RPMI8226 (cell line): ENCODE measurements at regions not wholly inside any gene's neighbourhood (a gene's known extent, or its start where the extent isn't known, plus 50 kb on each side); places are given as distances from the start of the nearest gene placed in this dataset.
A peak's percentile ranks its signal among the peaks of the same experiment; 100 is the strongest.

Source experiments
- DNase-seq: peaks from one replicate; pipeline ENCODE4 v3.0.0-alpha.2; 2015

DNA sequence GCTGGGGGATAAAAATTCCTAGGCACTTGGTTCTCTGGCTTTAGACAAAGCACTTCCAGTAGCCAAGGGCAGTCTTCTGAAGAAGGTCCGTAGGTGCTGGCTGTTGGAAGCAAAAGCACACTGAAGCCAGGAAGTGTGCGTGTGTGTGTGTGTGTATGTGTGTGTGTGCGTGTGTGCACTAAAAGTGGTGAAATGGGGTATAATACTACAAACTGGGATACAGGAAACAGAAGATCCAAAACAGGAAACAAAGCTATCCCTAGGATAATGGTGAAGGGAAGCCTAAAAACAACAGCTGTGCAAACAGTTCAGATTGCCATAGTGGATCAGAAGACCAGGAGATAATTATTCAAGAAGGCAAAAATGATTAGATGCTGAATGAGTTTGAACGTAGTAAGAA, 103.4 kb downstream of the IL20RB start:
- no peak for DNase-seq

DNA sequence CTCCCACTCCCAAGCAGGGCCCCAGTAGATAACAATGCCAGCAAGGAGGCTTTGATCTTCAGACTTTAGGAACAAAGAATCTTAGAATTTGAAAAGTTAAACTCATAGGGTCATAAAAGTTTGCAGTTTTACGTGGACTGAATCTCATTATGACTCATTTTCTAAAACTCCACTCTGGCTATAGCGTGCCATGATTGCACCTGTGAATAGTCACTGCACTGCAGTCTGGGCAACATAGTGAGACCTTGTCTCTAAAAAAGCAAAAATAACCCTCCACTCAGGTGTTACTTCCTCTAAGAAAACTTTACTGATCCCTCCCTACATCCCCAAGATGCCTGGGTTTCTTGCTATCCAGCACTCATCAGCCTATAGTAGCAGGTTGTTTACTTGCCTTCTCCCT, 104.5 kb downstream of the IL20RB start:
- DNase-seq, result no peak

DNA sequence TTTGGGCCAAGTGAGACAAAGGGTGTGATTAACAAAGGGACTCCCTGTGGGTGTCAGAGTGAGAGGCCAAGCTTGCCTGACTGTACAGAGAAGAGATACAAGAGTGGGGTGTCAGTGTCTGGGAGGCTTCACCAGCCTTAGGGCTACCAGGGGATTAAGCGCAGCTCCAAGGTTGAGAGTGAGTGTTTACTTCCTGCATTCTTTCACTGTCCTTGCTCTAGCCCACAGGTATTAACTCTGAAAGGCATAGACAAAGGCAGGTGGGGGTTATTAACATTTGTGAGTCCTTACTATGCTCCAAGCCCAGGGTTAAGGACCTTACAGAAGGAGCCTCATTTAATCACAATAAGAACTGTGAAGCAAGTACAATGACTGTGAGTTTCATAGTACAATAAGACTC, 107.6 kb downstream of the IL20RB start:
- no peak for DNase-seq

DNA sequence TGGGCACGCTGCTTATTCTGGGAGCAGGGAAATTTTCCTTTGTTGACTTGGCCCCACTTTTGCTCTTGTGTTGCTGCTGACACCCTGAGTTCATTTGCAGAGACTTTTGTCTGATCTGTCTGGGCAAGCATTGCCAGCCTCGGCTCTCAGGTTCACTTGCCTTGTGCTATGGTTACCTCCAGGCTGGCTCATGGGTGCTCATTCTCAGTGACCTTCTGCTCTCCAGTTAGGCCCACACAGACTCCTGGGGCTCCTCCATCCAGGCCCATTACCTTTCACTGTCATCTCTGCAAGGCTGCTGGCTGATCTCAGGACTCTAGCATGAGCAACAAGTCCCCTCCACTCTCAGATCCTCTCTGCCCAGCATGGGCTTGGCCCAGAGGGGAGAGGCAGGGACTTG, 108.3 kb downstream of the IL20RB start:
- no peak for DNase-seq

DNA sequence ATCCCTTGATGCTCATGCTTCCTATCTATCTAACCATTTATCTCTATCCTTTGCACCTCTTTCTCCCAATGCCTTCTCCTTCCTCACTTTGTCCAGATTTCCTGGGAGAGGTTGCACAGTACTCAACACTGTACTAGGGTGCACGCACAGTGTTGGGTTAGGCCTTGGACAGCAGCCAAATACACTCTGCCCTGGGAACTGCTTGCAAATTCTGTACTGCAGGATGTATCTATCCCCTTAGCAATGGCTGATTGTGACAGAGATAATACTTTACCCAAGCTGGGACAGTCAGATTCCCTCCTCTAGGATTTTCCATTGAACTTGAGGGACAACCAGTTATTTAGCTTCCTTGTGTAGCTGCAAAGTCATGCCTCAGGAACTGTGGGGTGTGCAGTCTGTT, 113.3 kb downstream of the IL20RB start:
- DNase-seq, result no peak

DNA sequence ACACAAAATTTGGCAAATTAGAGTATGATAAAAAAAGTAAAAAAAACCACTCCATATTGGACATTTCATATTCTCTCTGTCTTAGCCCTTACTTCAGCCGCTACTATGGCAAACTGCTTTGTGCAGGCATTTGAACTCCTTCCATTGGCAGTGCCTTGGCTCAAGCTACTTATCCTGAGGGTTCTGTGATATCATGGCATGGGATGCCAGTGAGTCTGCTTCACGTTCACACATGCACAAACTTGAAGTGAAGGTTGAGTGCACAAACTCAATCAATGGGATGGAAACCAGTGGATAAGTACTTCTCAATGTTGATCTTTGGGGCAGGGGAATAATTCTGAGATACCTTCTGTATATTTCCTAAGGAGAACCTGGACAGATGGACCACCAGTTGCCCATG, 117.2 kb downstream of the IL20RB start:
- DNase-seq, result no peak

DNA sequence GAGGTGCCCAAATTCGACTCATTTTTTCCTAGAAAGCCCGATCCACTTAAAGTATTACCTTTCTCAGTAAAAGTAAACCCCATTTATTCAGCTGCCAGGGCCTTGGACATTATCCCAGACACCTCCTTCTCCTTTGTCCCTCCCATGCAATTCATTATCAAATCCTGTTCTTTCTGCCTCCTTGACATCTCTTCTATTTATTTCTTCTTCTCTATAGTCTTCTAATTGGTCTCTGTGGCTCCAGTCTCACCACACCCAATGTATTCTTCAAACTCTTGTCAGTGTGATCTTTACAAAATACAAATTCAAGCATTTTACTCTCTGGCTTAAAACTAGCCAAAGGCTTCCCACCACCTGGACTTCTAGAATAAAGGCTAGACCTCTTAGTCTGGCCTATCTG, 120.3 kb downstream of the IL20RB start:
- no peak for DNase-seq

DNA sequence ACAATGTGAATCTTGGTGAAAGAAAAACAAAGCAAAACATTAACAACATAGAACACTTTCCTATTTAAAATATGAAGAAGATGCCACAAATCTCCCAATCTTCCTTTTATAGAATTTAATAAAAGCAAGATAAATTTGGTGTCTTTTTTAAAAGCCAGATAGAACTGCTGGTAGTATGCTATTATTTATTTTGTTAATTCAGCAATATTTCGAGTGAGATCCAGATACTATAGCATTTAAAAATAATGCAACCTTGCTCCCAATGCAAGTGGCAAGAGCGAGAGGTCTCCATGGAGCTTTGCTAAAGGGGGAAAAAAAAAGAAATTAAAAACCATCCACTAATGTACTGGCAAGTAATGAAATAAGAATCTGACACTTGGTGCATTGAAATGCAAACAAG, 121.8 kb downstream of the IL20RB start:
- no peak for DNase-seq

DNA sequence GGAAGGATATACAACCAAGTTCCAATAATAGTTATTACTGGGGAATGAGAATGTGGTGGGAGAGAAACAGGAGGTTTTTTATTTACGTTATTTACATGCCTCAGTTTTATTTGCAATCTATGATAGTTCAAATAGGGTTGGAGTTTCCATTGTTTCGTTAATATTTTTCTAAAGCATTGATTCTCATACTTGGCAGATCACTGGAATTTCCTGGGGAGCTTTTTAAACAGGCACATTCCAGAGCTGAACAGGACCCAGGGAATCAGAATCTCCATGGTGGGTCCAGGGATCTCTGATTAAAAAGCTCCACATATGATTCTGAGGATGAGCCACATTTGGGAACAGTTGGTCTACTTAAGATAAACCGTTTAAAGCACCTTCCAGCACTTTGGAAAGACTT, 123.9 kb downstream of the IL20RB start:
- DNase-seq, result no peak

DNA sequence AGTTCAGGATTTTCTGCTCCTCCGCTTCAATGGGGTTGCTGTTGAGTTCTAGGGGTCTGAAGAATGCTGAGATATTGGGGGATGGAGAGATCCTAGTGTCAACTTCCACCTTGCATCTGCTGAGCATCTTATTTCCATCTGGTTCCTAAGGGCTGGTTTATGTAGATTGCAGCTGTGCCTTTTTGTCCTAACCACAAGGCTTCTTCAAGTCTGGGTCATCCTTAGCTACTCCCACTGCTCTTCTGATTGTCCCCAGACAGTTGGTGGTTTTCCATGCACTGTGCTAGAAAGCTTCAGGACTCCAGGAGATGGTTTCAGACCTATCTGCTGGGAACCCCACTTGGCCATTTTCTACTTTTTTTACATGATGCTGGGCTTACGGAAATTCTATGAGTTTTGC, 125.0 kb downstream of the IL20RB start:
- no peak for DNase-seq

DNA sequence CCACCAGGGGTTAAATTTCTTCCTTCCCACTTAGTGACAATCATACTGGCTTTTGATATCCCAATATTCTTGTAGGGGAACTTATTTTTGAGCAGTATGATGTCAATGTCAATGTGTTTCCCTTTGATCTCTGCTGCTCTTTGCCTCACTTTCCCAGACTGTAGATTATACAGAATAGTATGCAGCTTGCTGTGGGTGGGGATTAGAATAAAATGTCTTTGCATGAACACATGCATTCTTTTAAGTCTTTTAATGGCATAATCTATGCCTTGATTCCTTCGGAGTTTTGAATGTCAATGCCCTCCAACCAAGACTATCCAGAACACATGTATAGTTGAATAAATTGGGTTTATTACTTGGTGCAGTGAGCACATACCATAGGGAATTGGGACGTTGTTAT, 125.5 kb downstream of the IL20RB start:
- DNase-seq, result no peak

DNA sequence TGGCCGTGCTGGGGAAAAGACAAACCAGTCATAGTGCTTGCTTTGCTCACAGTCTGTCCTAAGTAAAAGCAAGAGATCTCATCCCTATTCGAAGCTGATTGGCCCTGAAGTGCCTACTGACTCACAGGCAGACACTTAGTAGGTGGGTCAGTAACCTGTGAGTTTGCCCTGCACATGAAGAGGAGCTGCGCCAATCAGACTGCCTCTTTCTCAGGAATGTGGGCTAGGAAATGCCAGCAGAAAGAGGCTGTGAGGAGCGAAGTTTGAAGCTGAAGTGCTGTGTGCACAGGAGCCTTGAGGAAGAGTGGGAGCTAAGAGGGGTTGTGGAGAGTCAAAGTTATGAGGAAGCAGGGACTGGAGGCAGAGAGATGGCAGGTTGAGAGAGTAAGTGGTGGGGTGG, 126.8 kb downstream of the IL20RB start:
- no peak for DNase-seq

DNA sequence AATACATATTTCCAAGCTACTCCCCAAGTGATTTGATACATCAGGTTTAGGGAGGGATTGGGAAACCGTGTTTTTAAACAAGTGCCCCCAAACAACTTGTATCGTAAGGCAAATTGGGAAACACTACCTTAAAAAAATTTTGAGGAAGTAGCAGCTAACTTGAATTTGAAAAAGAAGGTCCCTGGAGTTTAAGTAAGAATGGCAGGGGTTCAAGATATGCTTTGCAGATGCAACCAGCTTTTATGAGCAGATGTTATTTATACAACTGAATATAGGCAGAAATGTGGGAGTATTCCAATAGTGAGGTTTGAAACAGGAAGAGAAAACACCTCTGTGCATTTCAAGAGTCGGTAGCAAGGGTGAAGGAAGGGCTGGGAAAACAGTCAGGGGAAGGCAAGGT, 139.6 kb downstream of the IL20RB start:
- no peak for DNase-seq

DNA sequence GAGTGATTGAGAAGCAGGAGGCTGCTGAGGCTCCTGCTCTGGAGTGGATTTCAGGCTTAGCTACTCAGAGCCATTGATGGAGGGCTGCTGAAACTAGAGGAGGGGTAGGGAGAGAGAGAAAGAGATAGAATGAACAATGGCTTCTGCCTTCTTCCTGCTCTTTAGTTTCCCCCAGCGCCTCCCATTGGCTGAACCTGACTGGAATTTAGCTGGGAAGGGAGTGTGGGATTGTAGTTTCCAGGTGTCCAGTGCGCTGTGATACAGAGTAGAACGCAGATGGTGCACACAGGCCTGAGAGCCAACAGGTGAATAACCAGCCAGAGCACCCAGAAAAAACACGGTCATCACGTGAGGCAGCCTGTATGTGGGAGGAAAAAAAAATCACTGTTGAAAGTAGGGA, 140.1 kb downstream of the IL20RB start:
- no peak for DNase-seq

DNA sequence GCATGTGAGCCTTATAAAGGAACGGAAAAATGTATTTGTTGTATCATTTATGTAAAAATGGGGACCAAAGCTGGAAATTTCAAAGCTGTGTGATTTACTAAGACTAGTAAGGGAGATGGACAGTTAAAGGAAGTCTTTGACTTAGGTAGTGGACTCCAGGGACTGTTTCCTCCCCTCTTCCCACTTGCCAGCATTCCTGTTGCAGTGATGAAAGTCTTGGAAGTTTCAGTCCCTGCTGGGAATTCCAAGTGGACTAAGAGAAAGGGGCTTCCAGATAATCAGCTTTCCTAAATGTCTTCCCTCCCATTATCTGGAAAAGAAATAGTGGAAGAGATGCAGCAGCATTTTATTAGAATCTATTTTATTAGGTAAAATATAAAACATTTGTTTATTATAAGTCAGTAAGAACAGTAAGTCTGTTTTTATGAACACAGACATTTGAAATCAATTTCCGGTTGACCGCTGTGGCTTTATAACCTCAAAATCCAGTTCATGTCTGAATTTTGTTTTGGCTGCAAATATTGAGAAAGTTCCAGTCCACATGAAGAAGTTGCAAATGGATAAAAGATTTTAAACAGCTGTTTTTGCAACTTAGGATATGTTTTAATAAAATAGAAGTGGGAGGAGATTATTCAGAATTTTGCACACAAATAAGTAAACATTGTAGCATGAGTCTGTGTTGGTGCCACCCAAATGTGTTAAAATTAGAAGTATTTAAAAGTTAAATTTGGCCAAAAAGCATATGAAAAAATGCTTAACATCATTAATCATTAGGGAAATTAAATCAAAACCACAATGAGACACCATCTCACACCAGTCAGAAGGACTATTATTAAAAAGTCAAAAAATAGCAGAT, 141.8 kb downstream of the IL20RB start:
- no peak for DNase-seq

DNA sequence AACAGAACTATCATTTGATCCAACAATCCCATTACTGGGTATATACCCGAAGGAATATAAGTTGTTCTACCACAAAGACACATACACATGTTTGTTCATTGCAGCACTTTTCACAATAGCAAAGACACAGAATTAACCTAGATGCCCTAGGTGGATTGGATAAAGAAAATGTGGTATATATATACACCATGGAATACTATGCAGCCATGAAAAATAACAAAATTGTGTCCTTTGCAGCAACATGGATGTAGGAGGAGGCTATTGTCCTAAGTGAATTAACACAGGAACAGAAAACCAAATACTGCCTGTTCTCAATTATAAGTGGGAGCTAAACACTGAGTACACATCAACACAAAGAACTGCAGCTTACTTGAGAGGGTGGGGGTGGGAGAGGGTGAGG, 142.5 kb downstream of the IL20RB start:
- no peak for DNase-seq

DNA sequence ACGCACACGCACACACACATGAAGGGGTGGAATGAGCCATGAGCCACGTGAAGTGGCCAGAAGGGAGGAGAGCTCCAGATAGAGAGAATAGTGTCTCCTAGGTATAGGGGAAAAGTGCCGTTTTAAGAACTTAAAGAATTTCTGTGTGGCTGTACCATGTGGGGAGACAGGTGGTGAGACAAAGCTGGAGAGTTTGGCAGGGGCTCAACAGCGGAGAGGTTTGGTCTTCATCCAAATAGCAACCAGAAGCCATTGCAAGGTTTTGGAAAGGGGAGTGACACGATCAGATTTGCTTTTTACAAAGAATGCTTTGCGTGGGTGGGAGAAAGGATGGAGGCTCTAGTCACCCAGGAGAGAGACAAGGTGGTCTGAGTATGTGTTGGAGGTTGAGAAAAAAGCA, 146.0 kb downstream of the IL20RB start:
- DNase-seq, result peak; percentile 15

DNA sequence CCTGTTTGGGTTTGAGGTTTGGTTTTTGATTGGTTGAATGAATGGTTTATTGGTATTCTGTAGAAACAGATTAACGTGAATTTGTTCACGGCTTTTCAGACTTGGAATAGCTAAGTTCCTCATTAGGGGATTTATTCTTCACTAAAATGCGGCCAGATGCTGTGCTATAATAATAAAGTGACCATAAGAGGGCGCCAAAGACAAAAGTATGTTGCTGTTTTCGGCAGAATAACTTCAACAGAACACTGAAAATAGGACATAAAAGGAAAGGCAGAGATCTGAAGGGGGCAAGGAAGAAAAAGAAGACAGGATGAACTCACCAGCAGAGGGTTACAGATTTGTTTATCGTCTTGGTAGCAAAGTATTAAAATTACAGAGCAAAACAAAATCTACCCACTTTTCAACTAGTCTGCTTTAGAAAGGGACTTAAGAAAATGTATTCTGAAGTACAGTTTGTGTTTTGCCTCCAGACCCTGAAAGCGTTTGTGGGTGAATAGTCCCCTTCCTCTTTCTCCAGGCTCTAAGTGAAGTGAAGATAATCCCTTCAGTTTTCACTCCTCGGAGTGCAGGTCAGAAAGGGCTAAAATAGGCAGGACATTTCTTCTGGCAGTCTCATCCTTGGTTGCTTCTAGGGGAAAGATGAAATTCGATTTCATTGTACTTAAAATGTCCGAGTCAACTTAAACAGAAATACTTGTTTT, 147.6 kb downstream of the IL20RB start:
- DNase-seq, result peak; percentile 79

DNA sequence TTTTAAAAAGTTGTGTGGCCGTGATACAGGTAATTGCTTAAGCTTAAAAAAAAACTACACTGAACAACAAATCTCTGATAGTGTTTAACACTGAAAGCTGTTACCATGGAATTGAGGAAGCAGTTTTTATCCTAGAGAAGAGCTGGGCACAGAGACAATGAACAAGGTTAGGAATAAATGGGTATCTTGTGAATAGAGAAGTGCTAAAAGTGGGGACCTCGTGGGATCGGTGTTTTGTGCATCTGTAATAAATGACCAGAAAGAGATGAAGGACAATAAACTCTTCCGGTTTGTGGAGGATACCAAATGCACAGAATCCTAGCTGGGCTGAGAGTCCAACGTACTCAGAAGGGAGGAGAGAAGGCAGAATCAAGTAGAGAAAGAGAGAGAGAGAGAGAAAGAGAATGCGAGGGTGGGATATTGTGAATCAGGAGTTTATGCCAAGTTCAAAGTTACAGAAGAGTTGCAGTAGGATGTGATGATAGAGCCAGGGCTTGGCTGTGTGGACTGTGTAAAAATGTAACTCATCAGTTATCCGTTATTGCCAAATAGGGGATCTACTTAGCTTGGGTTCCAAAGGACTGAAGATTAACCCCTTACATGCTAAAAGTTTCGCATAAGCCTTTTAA, 148.9 kb downstream of the IL20RB start:
- DNase-seq, result no peak

DNA sequence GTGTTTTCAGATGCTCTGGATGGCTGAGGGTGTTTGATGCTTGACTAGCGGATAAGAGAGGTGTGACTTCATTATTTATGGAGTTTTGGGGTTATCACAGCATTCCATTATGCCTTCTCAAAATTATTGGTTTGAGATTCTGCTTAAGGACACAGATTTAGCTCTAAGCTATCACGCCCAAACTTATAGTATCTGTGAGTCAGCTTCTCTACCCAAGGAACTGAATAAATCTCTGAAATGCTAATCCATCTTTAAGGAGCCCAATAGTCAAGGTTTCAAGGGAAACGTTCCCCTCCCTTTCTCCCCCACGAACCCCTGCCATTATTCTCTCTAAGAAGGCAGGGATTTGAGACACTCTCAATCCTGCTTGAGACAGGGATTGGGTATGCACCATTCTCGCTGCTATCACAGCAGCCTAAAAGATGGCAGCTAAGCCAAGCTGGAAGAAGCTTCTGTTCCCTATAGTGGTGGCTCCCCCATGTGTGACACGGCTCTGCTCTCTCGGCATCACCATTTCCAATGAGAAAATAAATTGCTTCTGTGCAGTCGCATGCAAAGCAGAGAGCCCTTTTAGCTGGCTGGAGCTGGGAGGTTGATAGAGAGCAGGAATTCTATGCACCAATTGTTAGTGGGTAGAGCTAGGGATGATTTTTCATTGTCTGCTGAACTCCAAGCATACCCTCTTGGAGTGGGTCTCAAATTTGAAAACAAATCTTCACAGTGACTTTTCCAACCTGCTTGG, 151.1 kb downstream of the IL20RB start:
- no peak for DNase-seq

DNA sequence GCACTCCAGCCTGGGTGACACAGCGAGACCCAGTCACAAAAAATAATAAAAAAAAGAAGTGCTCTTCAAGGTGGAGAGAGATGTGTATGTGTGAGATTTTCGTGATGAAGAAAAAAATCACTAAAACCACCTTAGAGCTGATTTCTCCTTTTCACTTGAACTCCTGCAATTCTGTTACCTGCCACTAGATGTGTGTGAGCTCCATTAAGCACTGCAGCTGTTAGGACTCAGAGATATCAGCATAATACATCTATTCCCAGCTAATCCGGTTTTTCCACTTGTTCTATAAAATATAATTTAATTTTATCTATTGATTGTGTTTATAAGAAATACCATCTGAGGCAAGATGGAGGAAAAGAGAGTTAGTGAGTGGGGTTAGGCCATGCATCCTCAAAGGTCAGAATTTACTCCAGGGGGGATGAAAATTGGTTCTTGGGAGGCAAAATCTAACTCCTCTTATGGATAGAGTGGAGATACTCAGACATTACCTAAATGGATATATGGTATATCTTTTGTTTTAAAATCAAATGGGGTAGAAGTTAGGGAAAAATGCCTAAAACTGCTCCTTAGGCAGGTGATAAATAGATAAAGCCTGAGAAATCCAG, 152.7 kb downstream of the IL20RB start:
- DNase-seq, result peak; percentile 43

DNA sequence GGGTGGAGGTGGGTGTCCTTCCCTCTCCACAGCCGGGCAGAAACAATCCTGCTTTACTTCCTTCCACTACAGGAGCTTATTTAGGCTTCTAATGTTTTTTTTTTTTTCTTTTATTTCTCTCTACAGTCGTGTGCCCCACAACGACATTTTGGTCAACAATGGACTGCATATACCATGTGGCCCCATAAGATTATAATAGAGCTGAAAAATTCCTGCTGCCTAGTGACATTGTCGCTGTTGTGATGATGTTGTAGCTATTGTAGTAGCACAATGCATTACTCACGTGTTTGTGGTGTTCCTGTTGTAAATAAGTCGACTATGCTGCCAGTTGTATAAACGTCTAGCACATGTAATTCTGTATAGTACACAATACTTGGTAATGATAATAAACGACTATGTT, 153.7 kb downstream of the IL20RB start:
- DNase-seq, result no peak

DNA sequence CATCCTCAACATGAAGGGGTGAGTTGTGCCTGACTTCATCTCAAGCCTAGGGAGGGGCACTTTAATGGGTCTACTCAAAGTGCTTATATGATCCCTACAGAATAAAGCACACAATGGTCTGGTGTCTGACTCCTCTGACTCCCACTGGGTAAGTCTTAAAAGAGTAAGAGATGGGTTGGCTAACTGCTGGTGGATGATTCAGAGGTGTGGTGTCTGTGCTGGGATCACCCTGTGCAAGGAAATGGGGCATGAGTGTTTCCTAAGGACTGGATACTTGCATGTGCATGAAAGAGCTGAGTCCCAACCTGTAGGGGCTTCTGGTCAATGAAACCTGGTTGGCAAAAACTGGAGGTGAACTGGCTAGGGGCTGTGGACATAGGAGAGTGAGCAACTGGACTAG, 158.8 kb downstream of the IL20RB start:
- DNase-seq, result no peak
